HCEC 1CT (cell line): ENCODE measurements at regions not wholly inside any gene's neighbourhood (a gene's known extent, or its start where the extent isn't known, plus 50 kb on each side); places are given as distances from the start of the nearest gene placed in this dataset.
"Not testable (repeated sequence)": the region's sequence is repeated elsewhere in the genome, so short reads cannot be mapped to it uniquely, and the experiment has no call there.

Experiments used
- DNase-seq: peaks from one replicate; pipeline ENCODE4 v3.0.0-alpha.2; 2017

GRCh38 chr13:58385336-58385735, 753.8 kb downstream of the PCDH17 start:
- DNase-seq, result not testable (repeated sequence)

GRCh38 chr13:58397596-58398387, 766.2 kb downstream of the PCDH17 start:
- no peak for DNase-seq

- DNase-seq, result no peak
These were observed 767.7 kb downstream of the PCDH17 start for GRCh38 chr13:58399263-58399662.

- DNase-seq, result no peak
These were observed 775.0 kb downstream of the PCDH17 start for GRCh38 chr13:58406545-58406944.

GRCh38 chr13:58429917-58430316, 798.4 kb downstream of the PCDH17 start:
- no peak for DNase-seq

- DNase-seq, result no peak
These were observed 803.4 kb downstream of the PCDH17 start for GRCh38 chr13:58434943-58435342.

- no peak for DNase-seq
These were observed 805.9 kb downstream of the PCDH17 start for GRCh38 chr13:58437427-58437826.

- no peak for DNase-seq
These were observed 815.4 kb downstream of the PCDH17 start for GRCh38 chr13:58446979-58447378.

- no peak for DNase-seq
These were observed 820.6 kb downstream of the PCDH17 start for GRCh38 chr13:58452123-58452623.

GRCh38 chr13:58455094-58455493, 823.5 kb downstream of the PCDH17 start:
- no peak for DNase-seq

- DNase-seq, result no peak
These were observed 829.7 kb downstream of the PCDH17 start for GRCh38 chr13:58461217-58461616.

GRCh38 chr13:58463841-58464240, 832.3 kb downstream of the PCDH17 start:
- DNase-seq, result no peak

- no peak for DNase-seq
These were observed 835.6 kb downstream of the PCDH17 start for GRCh38 chr13:58467176-58467575.

- DNase-seq, result no peak
These were observed 840.9 kb downstream of the PCDH17 start for GRCh38 chr13:58472483-58472882.

- DNase-seq, result no peak
These were observed 843.0 kb downstream of the PCDH17 start for GRCh38 chr13:58474581-58474980.

- DNase-seq, result no peak
These were observed 844.8 kb downstream of the PCDH17 start for GRCh38 chr13:58476206-58476918.

- DNase-seq, result no peak
These were observed 847.3 kb downstream of the PCDH17 start for GRCh38 chr13:58478858-58479257.

- DNase-seq, result no peak
These were observed 848.5 kb downstream of the PCDH17 start for GRCh38 chr13:58480061-58480460.

- no peak for DNase-seq
These were observed 856.7 kb downstream of the PCDH17 start for GRCh38 chr13:58488251-58488650.

- no peak for DNase-seq
These were observed 864.1 kb downstream of the PCDH17 start for GRCh38 chr13:58495668-58496067.

GRCh38 chr13:58500938-58501337, 869.4 kb downstream of the PCDH17 start:
- DNase-seq, result no peak

- DNase-seq, result not testable (repeated sequence)
These were observed 872.7 kb downstream of the PCDH17 start for GRCh38 chr13:58504202-58504700.

GRCh38 chr13:58505262-58505920, 873.8 kb downstream of the PCDH17 start:
- DNase-seq, result not testable (repeated sequence)
